Activated T-helper 17 cell treated with anti-CD3 and anti-CD28 coated beads, Interleukin-2, amount 50 U/mL, for 72 hours (primary cell): ENCODE measurements at regions not wholly inside any gene's neighbourhood (a gene's known extent, or its start where the extent isn't known, plus 50 kb on each side); places are given as distances from the start of the nearest gene placed in this dataset.

Source experiments
- ATAC-seq: fragments of 150-1000 bp; cut with Tn5 transposase; replicated peaks from 2 replicates; pipeline ENCODE4 v1.10.0; 2021; ENCODE audit warnings: mild to moderate bottlenecking, moderate library complexity
- H3K27ac Mint-ChIP-seq: one replicate; pipeline ENCODE4 v1.8.0; 2022; ENCODE audit warnings: mixed read lengths
- H3K27me3 Mint-ChIP-seq: one replicate; pipeline ENCODE4 v1.8.0; 2022; ENCODE audit warnings: mixed read lengths
- H3K36me3 Mint-ChIP-seq: one replicate; pipeline ENCODE4 v1.8.0; 2022; ENCODE audit warnings: low read depth, mild to moderate bottlenecking, mixed read lengths
- H3K4me1 Mint-ChIP-seq: one replicate; pipeline ENCODE4 v1.8.0; 2022; ENCODE audit warnings: mixed read lengths
- H3K4me3 Mint-ChIP-seq: one replicate; pipeline ENCODE4 v1.8.0; 2022; ENCODE audit warnings: mild to moderate bottlenecking, mixed read lengths
- H3K9me3 Mint-ChIP-seq: one replicate; pipeline ENCODE4 v1.8.0; 2022; ENCODE audit warnings: mixed read lengths

DNA sequence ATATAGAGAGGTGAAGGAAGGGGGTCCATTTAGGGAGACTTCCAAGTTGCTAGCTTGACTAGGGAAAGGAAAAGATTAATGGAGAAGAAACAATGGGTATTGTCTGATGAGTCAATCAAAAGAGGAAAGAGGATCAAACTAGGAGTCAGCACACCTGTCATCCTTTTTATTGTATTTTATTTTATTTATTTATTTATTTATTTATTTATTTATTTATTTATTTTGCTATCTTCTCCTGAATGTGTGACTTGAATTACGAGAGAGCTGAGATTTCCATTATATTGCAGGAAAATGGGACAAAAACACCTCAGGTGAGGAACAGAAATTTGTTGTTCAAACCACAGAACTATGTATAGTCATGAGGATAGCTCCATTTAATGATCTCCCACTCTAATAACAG lies 58.9 kb downstream of the NUDT11 start:
- H3K27me3 Mint-ChIP-seq, result no peaks in the 10 kb centered on the region
- H3K4me1 Mint-ChIP-seq, result no peaks in the 10 kb centered on the region
- H3K27ac Mint-ChIP-seq, result no peak overlapping the region
- no peak for ATAC-seq
- no peak overlapping the region for H3K4me3 Mint-ChIP-seq
- H3K9me3 Mint-ChIP-seq, result no peaks in the 10 kb centered on the region
- H3K36me3 Mint-ChIP-seq, result no peaks in the 10 kb centered on the region

DNA sequence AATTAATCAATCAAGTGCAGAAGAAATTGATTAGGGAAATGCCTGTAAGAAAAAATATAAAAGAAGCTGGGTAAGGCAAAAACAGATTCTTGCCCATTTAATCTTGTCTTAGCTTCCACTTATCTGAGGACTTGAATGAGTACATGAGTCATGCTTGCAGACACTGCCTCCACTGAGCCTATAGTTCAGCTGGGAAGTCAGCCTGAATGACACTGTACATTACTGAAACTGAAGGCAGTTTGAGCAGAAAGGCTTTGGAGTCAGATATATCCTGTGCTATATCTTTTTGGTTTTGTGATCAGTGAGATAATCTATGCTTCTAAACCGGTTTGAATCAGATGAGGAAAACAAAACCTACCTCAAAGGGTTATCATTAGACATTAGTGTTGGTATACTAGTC lies 61.3 kb downstream of the NUDT11 start:
- no peak overlapping the region for H3K4me3 Mint-ChIP-seq
- no peak overlapping the region for H3K27ac Mint-ChIP-seq
- ATAC-seq, result no peak
- no peaks in the 10 kb centered on the region for H3K9me3 Mint-ChIP-seq
- H3K27me3 Mint-ChIP-seq, result no peaks in the 10 kb centered on the region
- no peaks in the 10 kb centered on the region for H3K36me3 Mint-ChIP-seq
- no peaks in the 10 kb centered on the region for H3K4me1 Mint-ChIP-seq

DNA sequence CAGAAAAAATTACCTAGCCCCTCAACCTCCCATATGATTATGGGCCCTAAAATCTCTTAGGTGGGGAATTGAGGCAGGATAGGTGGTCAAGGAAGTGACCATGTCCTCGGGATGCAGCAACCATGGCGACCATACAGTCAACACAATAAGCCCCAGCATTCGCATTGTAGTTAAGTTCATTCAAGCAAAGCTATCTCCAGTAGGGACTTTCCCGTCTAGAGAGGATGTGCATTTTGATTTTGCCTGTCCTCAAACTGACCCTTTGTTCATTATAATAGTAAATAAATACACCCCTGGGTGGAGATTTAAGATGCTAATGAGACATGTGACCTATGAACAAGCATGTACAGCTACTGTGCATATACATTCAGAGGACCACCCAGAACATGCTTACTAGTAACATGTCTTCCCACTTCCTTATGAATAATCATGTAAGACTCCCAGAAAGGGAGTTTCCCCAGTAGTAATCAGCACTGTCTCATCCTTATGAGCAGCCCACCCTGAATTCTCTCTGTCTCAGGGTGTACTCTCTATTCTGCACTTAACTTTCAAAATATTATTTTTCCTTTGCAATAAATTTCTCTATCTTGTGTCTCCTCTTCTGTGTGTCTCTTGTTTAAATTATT lies 74.3 kb downstream of the NUDT11 start:
- no peaks in the 10 kb centered on the region for H3K4me1 Mint-ChIP-seq
- no peak overlapping the region for H3K4me3 Mint-ChIP-seq

DNA sequence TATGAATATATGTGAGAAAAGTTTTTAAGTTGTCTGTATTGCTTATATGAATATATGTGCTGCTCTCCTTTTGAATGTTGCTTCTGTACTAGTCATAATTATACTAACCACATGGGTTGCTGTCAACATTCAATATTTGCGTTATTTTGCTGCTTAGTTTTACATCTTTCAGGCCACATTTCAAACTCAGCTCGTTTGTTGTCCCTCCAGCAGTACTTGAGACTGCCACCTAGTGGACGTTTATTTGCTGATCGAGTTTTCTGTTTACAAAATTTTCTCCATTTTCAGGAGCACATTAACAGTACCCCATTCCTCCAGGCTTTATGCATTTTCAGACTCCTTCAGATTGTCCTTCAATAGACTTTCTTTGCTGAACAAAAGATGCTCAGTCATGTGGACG lies 75.8 kb downstream of the NUDT11 start:
- Mint-ChIP-seq H3K4me1 (no peaks in the 10 kb centered on the region), H3K27ac (no peak overlapping the region), H3K27me3 (no peaks in the 10 kb centered on the region), H3K9me3 (no peaks in the 10 kb centered on the region), H3K4me3 (no peak overlapping the region), H3K36me3 (no peaks in the 10 kb centered on the region)
- ATAC-seq, result peak; percentile 24

More for the DNA sequence above, 74.3 kb downstream of the NUDT11 start:
- Mint-ChIP-seq H3K36me3 (no peaks in the 10 kb centered on the region), H3K27ac (no peak overlapping the region), H3K27me3 (no peaks in the 10 kb centered on the region), H3K9me3 (no peaks in the 10 kb centered on the region)
- ATAC-seq, result no peak

DNA sequence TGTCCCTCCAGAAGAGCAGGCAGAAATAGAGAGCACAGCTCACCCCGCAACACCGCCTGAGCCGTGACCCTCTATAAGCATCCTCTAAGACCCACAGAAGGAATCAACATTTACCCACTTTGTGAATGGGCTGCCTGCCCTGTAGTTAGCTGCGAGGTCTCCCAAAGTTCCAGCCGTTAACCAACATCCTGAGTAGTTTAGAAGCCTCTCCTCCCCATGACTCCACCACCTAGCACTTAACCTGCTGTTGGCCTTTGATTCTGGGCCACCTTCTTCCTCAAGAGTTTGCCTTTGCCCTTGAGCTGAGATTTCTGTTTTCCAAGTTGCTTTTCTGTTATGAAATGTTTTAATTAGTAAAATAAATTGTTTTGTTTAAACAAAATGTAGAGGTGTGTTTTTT lies 75.8 kb downstream of the NUDT10 start:
- Mint-ChIP-seq H3K9me3 (no peaks in the 10 kb centered on the region), H3K36me3 (no peaks in the 10 kb centered on the region), H3K27ac (no peak overlapping the region), H3K4me3 (no peak overlapping the region), H3K4me1 (no peaks in the 10 kb centered on the region), H3K27me3 (no peaks in the 10 kb centered on the region)
- no peak for ATAC-seq

DNA sequence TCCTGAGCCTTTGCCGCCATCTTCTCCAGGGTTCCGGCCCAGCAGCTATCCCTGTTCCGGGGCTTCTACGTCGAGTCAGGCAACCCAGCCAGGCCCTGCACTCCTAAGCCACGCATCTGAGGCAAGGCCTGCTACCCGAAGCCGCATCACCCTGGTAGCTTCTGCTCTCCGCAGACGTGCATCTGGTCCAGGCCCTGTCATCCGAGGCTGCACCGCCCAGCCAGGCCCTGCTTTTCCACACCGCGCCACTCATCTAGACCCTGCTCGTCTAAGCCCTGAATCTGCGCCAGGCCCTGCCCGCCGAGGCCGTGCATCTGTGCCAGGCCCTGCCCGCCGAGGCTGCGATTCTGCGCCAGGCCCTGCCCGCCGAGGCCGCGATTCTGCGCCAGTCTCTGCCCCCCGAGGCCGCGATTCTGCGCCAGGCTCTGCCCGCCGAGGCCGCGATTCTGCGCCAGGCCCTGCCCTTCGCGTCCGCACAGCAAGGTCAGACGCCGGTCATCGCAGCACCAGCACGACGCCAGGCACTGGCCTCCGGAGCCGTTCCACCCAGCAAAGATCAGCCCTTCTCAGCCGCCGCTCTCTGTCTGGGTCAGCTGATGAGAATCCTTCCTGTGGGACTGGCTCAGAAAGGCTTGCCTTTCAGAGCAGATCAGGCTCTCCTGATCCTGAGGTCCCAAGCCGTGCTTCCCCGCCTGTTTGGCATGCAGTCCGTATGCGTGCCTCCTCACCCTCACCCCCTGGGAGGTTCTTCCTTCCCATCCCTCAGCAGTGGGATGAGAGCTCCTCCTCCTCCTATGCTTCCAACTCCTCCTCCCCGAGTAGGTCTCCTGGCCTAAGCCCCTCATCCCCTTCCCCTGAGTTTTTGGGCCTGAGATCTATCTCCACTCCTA lies 75.1 kb downstream of the NUDT10 start:
- Mint-ChIP-seq H3K27me3 (no peaks in the 10 kb centered on the region), H3K4me3 (no peak overlapping the region), H3K4me1 (no peaks in the 10 kb centered on the region), H3K9me3 (no peaks in the 10 kb centered on the region), H3K36me3 (no peaks in the 10 kb centered on the region), H3K27ac (no peak overlapping the region)
- ATAC-seq, result no peak

DNA sequence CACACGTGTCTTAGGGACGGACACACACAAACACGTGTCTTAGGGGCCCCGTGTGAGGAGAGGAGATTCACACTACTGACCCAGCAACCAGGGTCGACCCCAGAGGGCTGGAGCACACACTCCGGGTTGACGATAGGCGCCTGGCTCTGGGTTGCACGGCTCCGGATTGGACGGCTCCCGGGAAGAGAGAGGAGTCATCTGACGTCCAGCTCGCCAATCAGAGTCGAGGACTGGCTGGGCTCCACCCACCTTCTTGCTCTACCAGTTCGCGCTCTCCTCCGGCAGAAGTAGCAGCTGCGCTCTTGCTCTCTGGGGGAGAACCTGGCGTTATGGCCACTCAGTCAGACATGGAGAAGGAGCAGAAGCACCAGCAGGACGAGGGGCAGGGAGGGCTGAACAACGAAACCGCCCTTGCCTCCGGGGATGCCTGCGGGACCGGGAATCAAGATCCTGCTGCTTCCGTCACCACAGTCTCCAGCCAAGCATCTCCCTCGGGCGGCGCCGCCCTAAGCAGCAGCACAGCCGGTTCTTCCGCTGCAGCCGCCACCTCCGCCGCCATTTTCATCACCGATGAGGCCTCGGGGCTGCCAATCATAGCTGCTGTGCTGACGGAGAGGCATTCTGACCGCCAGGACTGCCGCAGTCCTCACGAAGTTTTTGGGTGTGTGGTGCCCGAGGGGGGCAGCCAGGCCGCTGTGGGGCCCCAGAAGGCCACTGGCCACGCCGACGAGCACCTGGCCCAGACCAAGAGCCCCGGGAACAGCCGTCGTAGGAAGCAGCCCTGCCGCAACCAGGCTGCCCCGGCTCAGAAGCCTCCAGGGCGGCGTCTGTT lies 74.3 kb downstream of the NUDT10 start:
- ATAC-seq, result no peak
- no peaks in the 10 kb centered on the region for H3K4me1 Mint-ChIP-seq
- no peak overlapping the region for H3K27ac Mint-ChIP-seq
- no peak overlapping the region for H3K4me3 Mint-ChIP-seq
- no peaks in the 10 kb centered on the region for H3K27me3 Mint-ChIP-seq
- no peaks in the 10 kb centered on the region for H3K36me3 Mint-ChIP-seq
- H3K9me3 Mint-ChIP-seq, result no peaks in the 10 kb centered on the region

DNA sequence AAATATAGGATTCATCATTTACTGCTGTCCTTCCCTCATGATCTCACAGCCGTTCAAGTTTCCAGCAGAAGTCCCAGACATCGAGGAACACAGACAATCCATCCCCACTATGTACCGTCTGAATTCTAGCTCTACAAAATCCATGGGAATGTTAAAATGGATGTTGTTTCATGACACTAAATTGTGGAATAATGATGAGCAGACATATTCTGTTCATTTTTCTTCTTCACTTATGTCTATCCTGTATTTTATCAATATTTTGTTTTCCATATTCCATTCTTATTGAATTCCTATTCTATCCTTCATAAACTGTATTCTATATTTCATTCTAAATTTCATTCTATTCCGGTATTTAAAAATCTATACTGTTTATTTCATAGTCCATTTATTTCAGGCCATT lies 71.8 kb downstream of the NUDT10 start:
- Mint-ChIP-seq H3K36me3 (no peaks in the 10 kb centered on the region), H3K27ac (no peak overlapping the region), H3K4me1 (peaks cover 3% of the 10 kb centered on the region), H3K4me3 (no peak overlapping the region), H3K27me3 (no peaks in the 10 kb centered on the region), H3K9me3 (no peaks in the 10 kb centered on the region)
- no peak for ATAC-seq

DNA sequence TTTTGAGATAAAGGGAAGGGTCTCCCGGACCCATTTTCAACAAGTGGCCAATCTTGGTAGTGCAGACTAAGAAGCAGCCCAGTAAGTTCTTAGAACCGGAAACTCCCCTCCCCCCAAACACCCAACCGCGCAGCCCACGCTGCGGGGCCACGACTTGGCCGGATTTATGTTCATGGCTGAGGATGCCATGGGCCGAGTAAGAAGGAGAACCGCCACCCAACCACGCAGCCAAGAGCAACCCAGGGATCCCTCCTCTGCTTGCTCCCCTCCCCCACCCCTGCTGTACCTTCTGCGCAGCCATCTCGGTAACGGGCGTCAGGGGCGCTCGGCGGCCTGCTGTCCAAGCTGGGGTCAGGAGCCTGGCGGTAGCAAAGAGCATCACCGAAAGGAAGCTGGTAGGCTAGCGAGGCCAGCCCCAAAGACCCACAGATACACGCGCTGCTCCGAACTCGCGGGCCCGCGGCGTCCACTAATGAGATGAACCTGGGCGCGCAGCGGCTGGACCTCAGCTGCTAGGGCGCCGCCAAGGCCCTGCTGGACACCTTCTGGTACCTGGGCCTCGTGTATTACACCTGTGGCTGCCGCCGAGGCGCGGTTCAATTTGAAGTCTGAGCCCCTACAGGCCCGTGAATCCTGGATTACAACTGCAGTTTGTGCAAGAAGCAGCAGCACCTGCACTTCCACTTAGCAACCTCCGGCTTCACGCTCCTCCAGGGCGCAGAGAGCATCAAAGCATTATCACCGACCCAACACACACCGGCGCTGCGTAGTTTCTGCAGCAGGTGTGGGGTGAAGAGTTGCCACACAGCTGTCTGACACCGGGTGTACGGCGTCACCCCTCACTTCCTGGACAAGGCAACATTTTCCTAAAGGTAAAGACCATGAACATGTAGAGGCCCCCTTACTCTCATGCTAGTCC lies 63.4 kb downstream of the NUDT10 start:
- Mint-ChIP-seq H3K27me3 (no peaks in the 10 kb centered on the region), H3K4me1 (peaks cover 10% of the 10 kb centered on the region), H3K9me3 (no peaks in the 10 kb centered on the region), H3K27ac (peak overlapping the region; percentile 46), H3K36me3 (no peaks in the 10 kb centered on the region), H3K4me3 (peak overlapping the region; percentile 82)
- peak; percentile 75 for ATAC-seq

DNA sequence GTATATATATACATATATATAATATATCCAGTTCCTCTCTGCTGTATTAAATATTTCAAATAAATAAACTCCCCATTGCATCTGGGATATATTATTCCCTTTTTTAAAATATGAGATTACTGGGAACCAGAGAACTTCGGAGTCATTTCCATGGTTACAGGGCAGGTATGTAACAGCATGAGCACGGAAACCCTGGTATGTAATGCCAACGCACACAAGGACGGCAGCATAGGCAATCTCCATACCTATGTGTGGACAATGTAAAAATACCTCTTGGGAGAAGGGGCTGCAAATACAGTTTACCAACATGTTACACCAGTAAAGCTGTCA lies 62.8 kb downstream of the NUDT10 start:
- Mint-ChIP-seq H3K27me3 (no peaks in the 10 kb centered on the region), H3K4me3 (peak overlapping the region; percentile 82), H3K36me3 (no peaks in the 10 kb centered on the region), H3K9me3 (no peaks in the 10 kb centered on the region), H3K4me1 (peaks cover 14% of the 10 kb centered on the region), H3K27ac (peak overlapping the region; percentile 46)
- ATAC-seq, result peak; percentile 14
